A673 (cell line): ENCODE measurements at regions not wholly inside any gene's neighbourhood (a gene's known extent, or its start where the extent isn't known, plus 50 kb on each side); places are given as distances from the start of the nearest gene placed in this dataset.

Experiments used
- BruUV-seq: library from RNA; stranded (reverse); fragments of 400-500 nt; replicated peaks from 2 replicates; lab custom pipeline; 2021; lab: Mats Ljungman, UMichigan
- CTCF ChIA-PET: fragments of 300-600 bp; sonication (Branson Sonifier 250); formaldehyde crosslinking; loops from one replicate; lab custom pipeline; 2022; ENCODE audit warnings: antibody characterized with exemption; lab: Charles Lee
- POLR2A ChIA-PET: fragments of 300-600 bp; sonication (Branson Sonifier 250); formaldehyde crosslinking; loops from one replicate; lab custom pipeline; 2022; ENCODE audit warnings: antibody characterized with exemption; ENCODE audit not compliant: low non-redundant PET; lab: Charles Lee
- DNase-seq: peaks from one replicate; pipeline ENCODE4 v3.0.0-alpha.2; 2015; ENCODE audit warnings: low spot score
- H3K27ac ChIP-seq: fragments of 200-600 bp; sonication (generic); 2 replicates; pipeline ENCODE4 v1.5.1; 2016; ENCODE audit warnings: mixed run types, low read depth, mild to moderate bottlenecking, mixed read lengths, antibody characterized with exemption, low read length; ENCODE audit not compliant: poor library complexity, severe bottlenecking
- H3K27me3 ChIP-seq: fragments of 200-600 bp; sonication (generic); replicated peaks from 2 replicates; pipeline ENCODE4 v1.6.1; 2017; ENCODE audit warnings: mixed run types, low read depth, mild to moderate bottlenecking, mixed read lengths, antibody characterized with exemption, low read length; ENCODE audit not compliant: insufficient read depth, poor library complexity
- H3K36me3 ChIP-seq: fragments of 200-600 bp; sonication (generic); 2 replicates; pipeline ENCODE4 v1.6.1; 2016; ENCODE audit warnings: mixed run types, mild to moderate bottlenecking, mixed read lengths, antibody characterized with exemption, low read length; ENCODE audit not compliant: insufficient read depth, poor library complexity, severe bottlenecking
- H3K4me1 ChIP-seq: fragments of 200-600 bp; sonication (generic); 2 replicates; pipeline ENCODE4 v1.6.1; 2017; ENCODE audit warnings: mixed run types, mild to moderate bottlenecking, mixed read lengths, antibody characterized with exemption, low read length; ENCODE audit not compliant: insufficient read depth, poor library complexity, severe bottlenecking
- H3K4me3 ChIP-seq: fragments of 200-600 bp; sonication (generic); 2 replicates; pipeline ENCODE4 v1.5.1; 2016; ENCODE audit warnings: low read depth, mixed run types, mild to moderate bottlenecking, mixed read lengths, low read length; ENCODE audit not compliant: poor library complexity, severe bottlenecking
- H3K9me3 ChIP-seq: fragments of 200-600 bp; sonication (generic); 2 replicates; pipeline ENCODE4 v1.6.1; 2016; ENCODE audit warnings: mixed run types, low read depth, mild to moderate bottlenecking, mixed read lengths, antibody characterized with exemption, low read length; ENCODE audit not compliant: poor library complexity, severe bottlenecking
- CTCF ChIP-seq: fragments of 300-800, 200-600 bp; sonication (generic); conservative IDR thresholded peaks from 2 replicates; pipeline ENCODE4 v1.5.1; 2017; ENCODE audit warnings: low read depth, mild to moderate bottlenecking, antibody characterized with exemption, low read length, moderate library complexity, mixed read lengths
- EZH2 ChIP-seq: fragments of 200-600 bp; sonication (generic); IDR thresholded peaks from 2 replicates; pipeline ENCODE4 v1.6.1; 2017; ENCODE audit warnings: borderline replicate concordance, low read depth, mild to moderate bottlenecking, mixed read lengths, antibody characterized with exemption, low read length; ENCODE audit not compliant: poor library complexity, severe bottlenecking
- intact Hi-C: fragments of 100-400 bp; cut with micrococcal nuclease; formaldehyde crosslinking; loops from one replicate; pipeline ENCODE4 v1.10.0; 2022; ENCODE audit not compliant: unreplicated experiment

GRCh38 chr1:30028283-30028682 lies 695.1 kb downstream of the MATN1 start:
- no peak overlapping the region for H3K4me3 ChIP-seq
- DNase-seq: no peak
- CTCF ChIA-PET: no interaction called here
- POLR2A ChIA-PET: no interaction called here
- peaks cover 3% of the 10 kb centered on the region for H3K27me3 ChIP-seq
- no peak overlapping the region for H3K27ac ChIP-seq
- TF ChIP-seq EZH2: no peak
- no peak for TF ChIP-seq CTCF
- BruUV-seq: no TSS peak
- no peaks in the 10 kb centered on the region for H3K36me3 ChIP-seq
- no peaks in the 10 kb centered on the region for H3K4me1 ChIP-seq
- intact Hi-C loops: no loop called here
- H3K9me3 ChIP-seq: peaks cover 4% of the 10 kb centered on the region

GRCh38 chr1:30027247-30027646 lies 696.1 kb downstream of the MATN1 start:
- H3K27me3 ChIP-seq: peaks cover 3% of the 10 kb centered on the region
- no peaks in the 10 kb centered on the region for H3K4me1 ChIP-seq
- H3K4me3 ChIP-seq: no peak overlapping the region
- ChIA-PET CTCF (no interaction called here), POLR2A (no interaction called here)
- no peak overlapping the region for H3K27ac ChIP-seq
- intact Hi-C loops: no loop called here
- BruUV-seq: no TSS peak
- TF ChIP-seq CTCF (no peak), EZH2 (no peak)
- H3K36me3 ChIP-seq: no peaks in the 10 kb centered on the region
- DNase-seq: no peak
- H3K9me3 ChIP-seq: peaks cover 2% of the 10 kb centered on the region

- POLR2A ChIA-PET: no interaction called here
- Histone ChIP-seq H3K4me1 (no peaks in the 10 kb centered on the region), H3K36me3 (no peaks in the 10 kb centered on the region), H3K27me3 (peaks cover 3% of the 10 kb centered on the region), H3K4me3 (no peak overlapping the region), H3K9me3 (no peaks in the 10 kb centered on the region), H3K27ac (no peak overlapping the region)
- no peak for TF ChIP-seq CTCF
- TF ChIP-seq EZH2: no peak
- BruUV-seq: no TSS peak
- intact Hi-C loops: no loop called here
- CTCF ChIA-PET: no interaction called here
- DNase-seq: no peak
Measured at GRCh38 chr1:30024411-30025195, 698.8 kb downstream of the MATN1 start.
